GM19438 (cell line): ENCODE measurements at regions not wholly inside any gene's neighbourhood (a gene's known extent, or its start where the extent isn't known, plus 50 kb on each side); places are given as distances from the start of the nearest gene placed in this dataset.
"Not testable (repeated sequence)": the region's sequence is repeated elsewhere in the genome, so short reads cannot be mapped to it uniquely, and the experiment has no call there.

Experiments
- ATAC-seq: cut with Tn5 transposase; IDR thresholded peaks from one replicate; pipeline ENCODE4 v1.9.1; 2021; ENCODE audit warnings: low read depth; ENCODE audit not compliant: unreplicated experiment

DNA sequence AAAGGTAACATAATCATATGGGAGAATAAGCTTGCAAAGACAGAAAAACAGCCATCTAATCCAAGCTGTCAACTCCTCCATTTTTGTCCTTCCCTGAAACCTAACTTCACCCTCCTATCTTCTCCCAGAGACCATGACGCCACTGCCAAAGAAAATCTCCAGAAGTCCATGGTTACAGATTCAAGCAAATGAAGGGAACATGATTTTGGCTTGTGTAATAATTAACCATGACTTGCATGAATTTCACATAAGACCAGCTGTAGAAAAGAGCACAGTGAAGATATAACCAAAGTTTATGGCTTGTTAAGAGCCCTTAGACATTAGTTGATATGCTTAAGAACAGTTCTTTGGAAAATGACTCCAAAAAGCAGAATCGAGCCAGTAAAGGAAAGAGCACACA, 342.1 kb upstream of the NRSN1 start:
- ATAC-seq, result no peak

DNA sequence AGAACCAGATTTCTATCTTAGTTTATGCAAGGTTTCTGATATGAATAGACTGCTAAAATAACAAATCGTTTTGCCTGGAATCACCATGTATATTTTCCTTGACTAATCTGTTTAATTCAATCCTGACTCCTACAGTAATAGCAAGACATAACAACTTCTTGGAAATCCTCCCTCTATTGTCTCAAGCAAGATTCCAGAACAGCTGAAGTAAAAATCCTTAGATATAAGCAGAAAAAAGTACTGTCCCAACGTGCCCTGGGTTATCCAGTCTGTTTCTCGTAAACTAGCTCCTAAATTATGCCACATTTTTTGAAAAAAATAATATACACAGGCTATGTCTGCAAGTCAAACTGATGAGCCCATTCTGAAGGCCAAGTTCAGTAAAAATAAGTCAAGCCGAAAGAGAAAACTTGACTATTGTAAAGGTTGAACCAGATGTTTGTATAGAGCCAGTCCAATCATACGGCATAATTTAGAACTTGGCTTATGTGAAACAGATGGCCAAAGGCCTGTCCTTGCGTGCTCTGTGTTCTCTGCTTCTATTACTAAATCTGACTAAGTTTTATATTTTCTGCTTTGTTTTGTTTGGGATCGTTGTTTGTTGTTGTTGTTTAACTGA, 341.6 kb upstream of the NRSN1 start:
- no peak for ATAC-seq

DNA sequence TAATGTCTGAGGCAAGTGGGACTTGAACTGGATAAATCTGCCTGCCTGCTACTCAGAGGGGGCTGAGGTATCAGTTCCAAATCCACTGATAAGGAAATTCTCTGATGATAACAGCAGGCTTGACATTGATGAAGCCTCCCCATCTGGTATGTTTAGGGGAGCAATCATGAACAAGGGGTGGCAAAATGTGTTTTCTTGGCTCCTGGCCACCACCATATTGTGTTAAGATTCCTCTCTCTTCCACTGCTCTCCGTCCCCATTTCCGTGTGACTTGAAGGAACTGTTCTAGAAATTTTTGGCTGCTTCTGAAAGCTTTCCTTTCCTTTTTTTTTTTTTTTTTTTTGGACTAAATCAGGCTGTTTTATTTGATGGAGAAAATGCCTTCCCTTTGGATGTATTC, 335.3 kb upstream of the NRSN1 start:
- no peak for ATAC-seq

DNA sequence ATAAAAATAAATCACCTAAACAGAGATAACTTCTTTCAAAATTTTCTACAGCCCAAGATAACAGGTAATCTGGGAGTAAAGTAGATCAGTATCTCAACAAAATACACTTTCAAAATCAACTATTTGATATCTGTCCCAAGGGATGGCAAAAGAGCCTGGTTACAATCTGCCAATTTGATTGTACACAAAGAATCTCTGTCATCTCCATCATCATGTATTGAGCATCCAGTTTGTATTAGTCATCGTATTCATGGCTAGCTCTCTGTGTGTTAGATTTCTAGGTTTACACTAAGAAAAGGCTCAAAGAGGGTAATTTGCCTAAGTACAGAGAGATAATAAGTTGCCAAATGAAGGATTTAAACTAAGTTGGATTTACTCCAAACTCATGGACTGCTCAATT, 329.0 kb upstream of the NRSN1 start:
- ATAC-seq, result no peak

DNA sequence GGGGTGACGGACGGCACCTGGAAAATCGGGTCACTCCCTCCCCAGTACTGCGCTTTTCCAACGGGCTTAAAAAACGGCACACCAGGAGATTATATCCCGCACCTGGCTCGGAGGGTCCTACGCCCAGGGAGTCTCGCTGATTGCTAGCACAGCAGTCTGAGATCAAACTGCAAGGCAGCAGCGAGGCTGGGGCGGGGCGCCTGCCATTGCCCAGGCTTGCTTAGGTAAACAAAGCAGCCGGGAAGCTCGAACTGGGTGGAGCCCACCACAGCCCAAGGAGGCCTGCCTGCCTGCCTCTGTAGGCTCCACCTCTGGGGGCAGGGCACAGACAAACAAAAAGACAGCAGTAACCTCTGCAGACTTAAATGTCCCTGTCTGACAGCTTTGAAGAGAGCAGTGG, 321.7 kb upstream of the NRSN1 start:
- not testable (repeated sequence) for ATAC-seq

DNA sequence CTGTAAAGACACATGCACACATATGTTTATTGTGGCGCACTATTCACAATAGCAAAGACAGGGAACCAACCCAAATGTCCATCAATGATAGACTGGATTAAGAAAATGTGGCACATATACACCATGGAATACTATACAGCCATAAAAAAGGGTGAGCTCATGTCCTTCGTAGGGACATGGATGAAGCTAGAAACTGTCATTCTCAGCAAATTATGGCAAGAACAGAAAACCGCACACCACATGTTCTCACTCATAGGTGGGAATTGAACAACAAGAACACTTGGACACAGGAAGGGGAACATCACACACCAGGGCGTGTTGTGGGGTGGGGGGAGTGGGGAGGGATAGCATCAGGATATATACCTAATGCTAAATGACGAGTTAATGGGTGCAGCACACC, 304.9 kb upstream of the NRSN1 start:
- not testable (repeated sequence) for ATAC-seq

DNA sequence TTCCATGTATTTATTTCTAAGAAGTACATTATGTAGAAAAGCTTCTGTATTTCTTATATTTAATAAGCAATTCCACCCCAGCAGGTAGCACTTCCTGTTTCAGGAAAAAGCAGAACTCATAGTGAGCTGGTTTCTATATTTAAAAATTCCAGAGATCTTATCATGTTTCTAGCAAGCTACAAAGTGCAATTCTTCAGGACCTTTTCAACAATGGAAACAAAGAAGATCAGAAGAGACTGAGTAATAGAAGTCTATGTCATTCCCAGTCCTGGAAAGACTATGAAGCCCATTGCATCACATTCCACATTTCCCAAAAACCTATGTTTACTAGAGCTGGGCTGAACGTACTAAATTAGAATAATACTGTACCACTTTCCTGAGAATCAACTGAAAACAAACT, 302.6 kb upstream of the NRSN1 start:
- ATAC-seq, result no peak

DNA sequence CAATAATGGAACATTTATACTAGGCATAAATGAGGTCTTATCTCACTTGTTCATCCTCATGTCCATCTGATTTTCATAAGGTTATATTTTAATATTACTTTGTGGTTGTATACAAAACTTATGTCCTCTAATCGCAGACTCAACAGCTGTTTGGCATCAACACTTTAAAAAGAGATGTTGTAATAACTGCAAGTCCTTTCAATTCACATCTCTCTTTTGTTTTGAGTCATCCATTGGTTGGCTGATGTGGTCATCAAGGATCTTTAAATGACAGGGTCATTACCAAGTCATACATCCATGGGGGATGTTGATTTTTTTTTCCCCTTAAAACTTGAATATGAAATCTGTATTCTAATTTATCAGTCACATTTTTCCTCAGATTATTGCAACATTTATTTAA, 299.4 kb upstream of the NRSN1 start:
- no peak for ATAC-seq

DNA sequence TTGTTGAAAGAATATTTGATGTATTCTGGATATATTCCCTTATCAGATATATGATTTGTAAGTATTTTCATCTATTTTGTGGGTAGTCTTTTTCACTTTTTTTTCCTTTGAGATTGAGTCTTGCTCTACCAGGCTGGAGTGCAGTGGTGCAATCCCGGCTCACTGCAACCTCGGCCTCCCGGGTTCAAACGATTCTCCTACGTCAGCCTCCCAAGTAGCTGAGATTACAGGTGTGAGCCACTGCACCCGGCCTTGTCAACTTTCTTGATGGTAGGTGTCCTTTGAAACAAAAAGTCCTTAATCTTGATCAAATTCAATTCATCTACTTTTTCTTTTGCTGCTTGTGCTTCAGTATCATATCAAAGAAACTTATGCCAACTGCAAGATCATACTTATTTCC, 297.2 kb upstream of the NRSN1 start:
- no peak for ATAC-seq

DNA sequence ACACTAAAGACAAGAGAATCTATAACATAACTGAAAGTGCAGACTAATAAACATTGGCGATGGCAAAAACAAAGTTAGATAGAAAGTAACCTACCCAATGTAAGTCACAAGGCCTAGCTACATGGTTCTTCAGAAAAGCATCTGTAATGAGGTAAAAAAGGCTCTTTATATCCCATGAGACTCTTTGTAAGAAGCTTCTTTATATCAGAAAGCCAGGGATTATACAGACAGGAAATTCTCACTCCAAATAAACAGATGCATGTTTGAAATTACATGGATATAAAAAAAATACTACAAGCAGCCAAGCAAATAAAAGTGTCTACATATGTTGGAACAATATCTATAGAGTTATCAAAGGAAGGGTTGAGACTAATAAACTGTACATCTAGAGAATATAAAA, 284.9 kb upstream of the NRSN1 start:
- no peak for ATAC-seq

DNA sequence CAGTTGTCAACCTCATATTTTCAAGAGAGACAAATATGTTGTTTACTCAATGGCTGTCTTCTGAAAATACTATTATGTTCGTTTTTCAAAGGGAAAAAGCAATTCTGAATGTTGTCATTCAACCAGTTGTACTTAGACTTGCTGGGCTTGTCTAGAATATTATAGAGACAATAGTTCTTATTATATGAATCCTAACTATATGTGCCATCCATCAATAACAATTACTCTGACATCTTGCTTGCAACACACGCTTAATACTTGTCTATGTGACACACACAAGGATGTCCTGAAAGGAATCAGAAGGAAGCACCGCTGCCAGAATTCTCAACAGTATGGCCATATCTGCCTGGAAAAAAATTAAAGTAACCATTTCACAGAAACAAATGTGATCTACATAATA, 283.3 kb upstream of the NRSN1 start:
- no peak for ATAC-seq

DNA sequence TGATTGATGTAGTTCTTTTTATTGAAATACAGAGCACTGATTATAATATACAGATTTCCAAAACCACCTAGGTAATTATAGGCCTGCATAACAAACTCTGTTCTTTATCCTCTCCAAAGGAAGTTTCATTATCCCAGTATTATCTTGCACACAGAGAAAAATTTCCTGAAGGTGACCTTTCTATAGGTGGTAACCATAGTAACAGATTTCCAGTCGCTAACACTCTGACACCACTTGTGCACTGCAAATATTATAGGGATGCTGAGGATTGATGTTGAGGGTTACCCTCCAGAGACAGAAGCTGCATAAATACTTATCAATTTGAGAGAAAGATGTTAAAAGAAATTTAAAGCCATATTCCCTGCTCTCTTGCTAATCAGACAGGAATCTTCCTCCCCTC, 274.5 kb upstream of the NRSN1 start:
- no peak for ATAC-seq

DNA sequence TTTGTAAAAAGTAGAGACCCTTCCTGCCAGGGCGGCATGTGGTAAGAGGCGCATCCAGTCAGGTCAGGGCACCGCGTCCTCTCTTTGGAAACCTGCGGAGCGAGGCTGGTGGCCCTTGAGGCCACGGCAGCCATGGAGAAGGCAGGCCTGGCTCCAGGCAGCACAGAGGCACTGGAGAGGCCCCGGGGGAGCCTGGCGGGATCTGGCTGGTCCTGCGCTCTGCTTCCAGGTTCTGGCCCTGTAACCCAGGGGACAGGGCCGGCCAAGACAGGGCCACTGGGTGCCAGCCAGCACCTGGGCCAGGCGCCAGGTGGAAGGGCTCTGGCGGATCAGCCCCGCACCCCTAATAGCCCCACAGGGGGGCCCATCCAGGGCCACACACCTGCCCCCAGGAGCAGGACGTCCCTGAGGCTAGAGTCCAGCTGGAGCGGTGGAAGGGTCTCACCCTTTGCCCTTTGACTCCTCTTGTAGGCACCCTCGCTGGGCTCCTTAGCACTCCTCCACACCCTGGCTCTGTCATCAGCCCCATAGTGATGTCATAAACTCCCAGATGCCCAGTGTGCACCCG, 272.4 kb upstream of the NRSN1 start:
- not testable (repeated sequence) for ATAC-seq

DNA sequence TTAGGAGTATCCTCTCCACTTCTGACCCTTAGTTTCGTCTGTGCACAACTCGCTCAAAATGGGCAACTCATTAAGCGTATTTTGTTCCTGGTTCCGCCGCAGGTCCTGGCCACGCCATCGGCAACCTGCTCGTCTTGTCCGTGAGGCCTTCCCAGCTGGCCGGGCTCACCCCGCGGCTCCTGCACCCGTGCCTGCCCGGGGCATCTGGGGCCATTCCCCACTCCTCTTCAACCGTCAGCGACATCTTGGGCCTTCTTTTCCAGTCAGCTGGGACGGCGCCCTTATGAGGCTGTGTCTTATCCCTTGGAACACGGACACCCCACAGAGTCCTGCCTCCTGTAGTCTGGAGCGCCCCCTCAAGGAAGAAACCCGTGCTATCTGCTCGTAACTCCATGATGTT, 271.9 kb upstream of the NRSN1 start:
- ATAC-seq, result not testable (repeated sequence)

DNA sequence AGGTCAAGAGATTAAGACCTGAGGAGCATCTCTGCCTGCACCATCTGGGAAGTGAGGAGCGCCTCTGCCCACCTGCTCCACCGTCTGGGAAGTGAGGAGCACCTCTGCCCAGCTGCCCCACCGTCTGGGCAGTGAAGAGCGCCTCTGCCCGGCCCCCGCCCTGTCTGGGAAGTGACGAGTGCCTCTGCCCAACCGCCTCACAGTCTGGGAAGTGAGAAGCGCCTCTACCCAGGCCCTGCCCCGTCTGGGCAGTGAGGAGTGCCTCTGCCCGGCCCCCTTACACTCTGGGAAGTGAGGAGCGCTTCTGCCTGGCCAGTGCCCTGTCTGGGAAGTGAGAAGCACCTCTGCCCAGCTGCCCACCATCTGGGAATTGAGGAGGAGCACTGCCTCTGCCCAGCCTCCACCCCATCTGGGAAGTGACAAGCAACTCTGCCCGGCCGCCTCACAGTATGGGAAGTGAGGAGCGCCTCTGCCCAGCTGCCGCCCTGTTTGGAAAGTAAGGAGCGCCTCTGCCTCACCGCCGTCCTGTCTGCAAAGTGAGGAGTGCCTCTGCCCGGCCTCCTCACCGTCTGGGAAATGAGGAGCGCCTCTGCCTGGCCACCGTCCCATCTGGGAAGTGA, 270.4 kb upstream of the NRSN1 start:
- ATAC-seq, result no peak

DNA sequence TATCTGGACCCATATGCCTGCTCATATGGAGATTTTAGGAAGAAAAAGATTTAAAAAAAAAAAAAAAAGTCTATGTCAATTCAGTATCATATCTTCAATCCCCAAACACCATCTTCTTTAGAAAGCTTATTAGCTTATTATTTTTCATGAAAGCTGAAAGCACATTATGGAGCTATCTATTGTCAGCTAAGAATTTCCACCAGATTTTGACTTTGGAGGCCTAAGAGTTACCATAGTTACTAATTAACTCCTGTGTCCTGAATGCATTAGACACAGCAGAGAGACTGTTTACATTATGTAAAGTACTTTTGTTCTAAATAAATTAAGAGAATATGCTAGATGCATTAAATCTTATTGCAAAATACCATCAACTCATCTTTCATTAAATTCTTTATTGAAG, 255.5 kb upstream of the NRSN1 start:
- no peak for ATAC-seq

DNA sequence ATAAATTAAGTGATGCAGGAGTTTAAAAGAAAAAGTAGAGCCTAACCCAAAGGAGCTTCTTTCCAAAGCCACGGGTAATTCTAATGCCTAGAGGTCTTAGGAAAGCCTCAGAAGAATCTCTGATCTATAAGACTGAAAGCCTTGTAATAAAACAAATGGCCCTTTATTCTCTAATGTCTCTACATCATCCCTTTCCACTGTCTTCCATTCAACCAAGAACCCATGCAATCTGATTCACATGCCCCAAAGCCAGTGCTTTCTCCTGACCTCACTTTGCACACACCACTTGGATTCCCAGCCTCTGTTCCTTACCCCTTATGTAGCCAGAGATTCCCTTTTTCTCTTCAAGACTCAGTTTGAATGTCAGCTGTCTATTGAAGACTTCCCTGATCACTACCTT, 252.9 kb upstream of the NRSN1 start:
- no peak for ATAC-seq

DNA sequence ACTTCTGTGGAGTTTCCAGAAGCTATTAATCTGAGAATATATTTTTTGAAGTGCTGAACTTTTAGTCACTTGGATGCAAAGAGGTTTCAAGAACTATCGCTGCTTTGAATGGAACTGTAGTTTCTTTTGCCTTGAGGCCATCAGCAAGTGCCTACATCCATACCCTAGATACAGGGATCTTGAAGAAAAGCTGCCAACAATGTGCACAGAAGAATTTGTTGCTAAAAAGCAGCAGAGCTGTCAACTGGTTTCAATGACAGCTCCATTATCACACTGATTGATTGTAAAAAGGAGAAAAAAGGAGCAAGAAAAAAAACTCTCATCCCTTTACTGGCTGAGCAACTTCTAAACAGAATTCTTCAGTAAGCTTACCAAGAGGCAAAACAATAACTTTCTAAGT, 251.0 kb upstream of the NRSN1 start:
- no peak for ATAC-seq

DNA sequence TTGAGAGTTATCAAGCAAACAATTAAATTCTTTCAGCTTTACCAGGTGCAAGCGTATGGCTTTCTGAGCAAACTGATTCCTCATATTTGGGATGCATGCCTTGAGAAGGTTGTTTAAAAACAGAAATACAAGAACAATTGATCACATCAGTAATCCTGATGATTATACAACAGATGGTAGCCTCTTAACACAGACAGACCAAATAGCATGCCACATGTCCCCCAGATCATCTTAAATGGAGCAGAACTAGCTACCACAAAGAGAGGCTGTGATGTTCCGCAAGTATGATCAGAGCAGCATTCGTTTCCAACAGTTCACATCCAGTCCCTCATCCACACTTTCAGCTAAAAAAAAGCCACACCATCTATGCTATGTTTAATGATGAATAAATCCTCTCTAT, 246.2 kb upstream of the NRSN1 start:
- no peak for ATAC-seq

DNA sequence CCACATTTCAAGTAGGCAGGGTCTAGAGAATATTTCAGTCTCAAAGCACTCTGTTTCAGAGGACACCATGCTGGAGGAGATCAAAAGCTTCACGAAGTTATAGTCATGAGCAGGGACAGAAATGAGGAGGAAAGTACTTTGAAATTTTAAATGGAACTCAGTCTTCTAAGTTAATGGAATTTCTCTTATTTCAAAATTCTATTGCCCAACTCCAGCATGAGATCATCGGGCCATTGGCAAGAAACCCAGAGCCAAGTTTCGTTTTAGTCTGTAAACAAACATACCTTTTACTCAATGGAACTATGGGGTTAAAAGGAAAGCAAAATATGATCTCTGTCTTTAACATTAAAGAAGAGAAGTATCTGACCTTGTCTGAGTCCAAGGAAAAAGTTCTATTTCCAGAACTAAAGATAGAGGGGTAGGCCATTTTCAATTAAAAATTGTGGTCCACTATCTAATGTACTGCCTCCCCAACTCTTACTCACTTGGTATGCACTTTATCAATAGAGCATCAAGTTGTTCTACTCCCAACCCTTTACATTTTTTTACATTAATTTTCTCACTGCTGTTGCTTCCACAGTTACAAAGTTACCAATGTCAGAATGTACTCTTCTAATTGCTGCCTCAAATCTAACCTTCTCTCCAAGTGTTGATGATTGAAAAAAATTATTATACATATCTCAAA, 235.3 kb upstream of the NRSN1 start:
- no peak for ATAC-seq

DNA sequence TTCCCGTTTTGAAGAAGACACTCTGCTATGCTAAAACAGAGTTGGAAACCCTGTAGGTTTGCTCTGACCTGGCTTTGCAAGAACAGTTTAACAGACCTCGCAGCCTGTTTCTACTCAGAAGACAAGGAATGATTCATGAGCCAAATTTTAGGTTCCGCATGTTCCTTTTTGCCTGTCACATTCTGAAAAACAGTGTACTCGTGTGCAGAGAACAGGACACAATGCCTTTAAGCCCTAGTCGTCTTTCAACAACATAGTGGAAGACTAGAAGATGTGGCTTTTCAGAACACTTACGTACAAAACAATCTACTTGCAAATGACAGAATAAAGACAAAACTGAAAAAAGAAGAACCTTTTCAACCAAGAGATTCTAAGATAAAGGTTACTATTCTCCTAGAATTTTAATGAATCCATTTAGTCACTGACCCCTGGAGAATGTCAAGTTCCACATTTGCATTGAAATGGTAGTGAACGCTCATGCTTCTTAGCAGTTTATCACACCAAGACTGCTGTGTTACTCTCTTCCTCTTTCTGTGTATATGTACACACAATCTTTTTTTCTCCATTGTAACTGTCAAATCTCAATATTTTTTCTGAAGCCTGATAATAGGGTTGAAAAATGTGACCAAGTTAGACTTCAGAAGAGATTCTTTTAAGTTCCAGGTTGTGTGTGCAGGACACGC, 220.7 kb upstream of the NRSN1 start:
- ATAC-seq, result no peak
